Adipocyte (in vitro differentiated cells): ENCODE measurements at regions not wholly inside any gene's neighbourhood (a gene's known extent, or its start where the extent isn't known, plus 50 kb on each side); places are given as distances from the start of the nearest gene placed in this dataset.
A peak's percentile ranks its signal among the peaks of the same experiment; 100 is the strongest.

Experiments used
- DNase-seq: peaks from one replicate; pipeline ENCODE4 v3.0.0-alpha.2; 2015; ENCODE audit warnings: low read depth
- H3K27me3 ChIP-seq: replicated peaks from 2 replicates; pipeline ENCODE4 v1.7.0; 2013; ENCODE audit warnings: mild to moderate bottlenecking, low read length, moderate library complexity; ENCODE audit not compliant: control insufficient read depth, insufficient read depth
- H3K36me3 ChIP-seq: 2 replicates; pipeline ENCODE4 v1.7.0; 2013; ENCODE audit warnings: low read length, mild to moderate bottlenecking, moderate library complexity; ENCODE audit not compliant: control insufficient read depth, insufficient read depth, severe bottlenecking
- H3K4me1 ChIP-seq: 2 replicates; pipeline ENCODE4 v1.7.0; 2013; ENCODE audit warnings: mild to moderate bottlenecking, low read length, moderate library complexity; ENCODE audit not compliant: control insufficient read depth, insufficient read depth
- H3K4me3 ChIP-seq: 2 replicates; pipeline ENCODE4 v1.7.0; 2013; ENCODE audit warnings: mild to moderate bottlenecking, low read length, moderate library complexity
- H3K9ac ChIP-seq: 2 replicates; pipeline ENCODE4 v1.7.0; 2013; ENCODE audit warnings: mild to moderate bottlenecking, low read length, moderate library complexity
- H3K9me3 ChIP-seq: 2 replicates; pipeline ENCODE4 v1.7.0; 2013; ENCODE audit warnings: mild to moderate bottlenecking, low read length, moderate library complexity; ENCODE audit not compliant: control insufficient read depth

- no peaks in the 10 kb centered on the region for H3K27me3 ChIP-seq
- peaks cover 62% of the 10 kb centered on the region for H3K4me1 ChIP-seq
- DNase-seq, result no peak
- no peaks in the 10 kb centered on the region for H3K36me3 ChIP-seq
- H3K9me3 ChIP-seq, result no peaks in the 10 kb centered on the region
- no peak overlapping the region for H3K9ac ChIP-seq
- H3K4me3 ChIP-seq, result no peak overlapping the region
Observed at GRCh38 chr6:133754298-133754697, 134.6 kb upstream of the TCF21 start.

GRCh38 chr6:133756078-133756695, 132.7 kb upstream of the TCF21 start:
- peak overlapping the region; percentile 88 for H3K9ac ChIP-seq
- no peaks in the 10 kb centered on the region for H3K36me3 ChIP-seq
- no peaks in the 10 kb centered on the region for H3K9me3 ChIP-seq
- H3K4me3 ChIP-seq, result peak overlapping the region; percentile 57
- DNase-seq, result no peak
- H3K4me1 ChIP-seq, result peaks cover 74% of the 10 kb centered on the region
- no peaks in the 10 kb centered on the region for H3K27me3 ChIP-seq

GRCh38 chr6:133757335-133757734, 131.6 kb upstream of the TCF21 start:
- Histone ChIP-seq H3K27me3 (no peaks in the 10 kb centered on the region), H3K4me1 (peaks cover 75% of the 10 kb centered on the region), H3K4me3 (peak overlapping the region; percentile 57), H3K9ac (peak overlapping the region; percentile 88), H3K36me3 (no peaks in the 10 kb centered on the region), H3K9me3 (no peaks in the 10 kb centered on the region)
- peak; percentile 38 for DNase-seq

- no peaks in the 10 kb centered on the region for H3K9me3 ChIP-seq
- H3K36me3 ChIP-seq, result no peaks in the 10 kb centered on the region
- DNase-seq, result no peak
- peak overlapping the region; percentile 88 for H3K9ac ChIP-seq
- no peaks in the 10 kb centered on the region for H3K27me3 ChIP-seq
- no peak overlapping the region for H3K4me3 ChIP-seq
- peaks cover 87% of the 10 kb centered on the region for H3K4me1 ChIP-seq
Observed at GRCh38 chr6:133758815-133759335, 130.0 kb upstream of the TCF21 start.

GRCh38 chr6:133759524-133759923, 129.4 kb upstream of the TCF21 start:
- no peaks in the 10 kb centered on the region for H3K9me3 ChIP-seq
- no peaks in the 10 kb centered on the region for H3K36me3 ChIP-seq
- no peak for DNase-seq
- no peak overlapping the region for H3K9ac ChIP-seq
- no peaks in the 10 kb centered on the region for H3K27me3 ChIP-seq
- peaks cover 89% of the 10 kb centered on the region for H3K4me1 ChIP-seq
- H3K4me3 ChIP-seq, result no peak overlapping the region

GRCh38 chr6:133761706-133762105, 127.2 kb upstream of the TCF21 start:
- Histone ChIP-seq H3K36me3 (no peaks in the 10 kb centered on the region), H3K4me3 (peak overlapping the region; percentile 17), H3K9ac (peak overlapping the region; percentile 81), H3K27me3 (no peaks in the 10 kb centered on the region), H3K4me1 (peaks cover 78% of the 10 kb centered on the region), H3K9me3 (no peaks in the 10 kb centered on the region)
- DNase-seq, result peak; percentile 64

- peak overlapping the region; percentile 51 for H3K4me3 ChIP-seq
- H3K27me3 ChIP-seq, result no peaks in the 10 kb centered on the region
- peak; percentile 75 for DNase-seq
- peak overlapping the region; percentile 81 for H3K9ac ChIP-seq
- peaks cover 55% of the 10 kb centered on the region for H3K4me1 ChIP-seq
- no peaks in the 10 kb centered on the region for H3K9me3 ChIP-seq
- H3K36me3 ChIP-seq, result no peaks in the 10 kb centered on the region
Observed at GRCh38 chr6:133764008-133764753, 124.7 kb upstream of the TCF21 start.

- DNase-seq, result no peak
- peak overlapping the region; percentile 81 for H3K9ac ChIP-seq
- H3K9me3 ChIP-seq, result no peaks in the 10 kb centered on the region
- peaks cover 55% of the 10 kb centered on the region for H3K4me1 ChIP-seq
- no peaks in the 10 kb centered on the region for H3K27me3 ChIP-seq
- no peaks in the 10 kb centered on the region for H3K36me3 ChIP-seq
- H3K4me3 ChIP-seq, result peak overlapping the region; percentile 51
Observed at GRCh38 chr6:133764754-133765208, 124.1 kb upstream of the TCF21 start.

GRCh38 chr6:133767357-133767970, 121.4 kb upstream of the TCF21 start:
- H3K4me1 ChIP-seq, result peaks cover 32% of the 10 kb centered on the region
- no peaks in the 10 kb centered on the region for H3K9me3 ChIP-seq
- H3K27me3 ChIP-seq, result no peaks in the 10 kb centered on the region
- H3K9ac ChIP-seq, result no peak overlapping the region
- H3K4me3 ChIP-seq, result no peak overlapping the region
- H3K36me3 ChIP-seq, result no peaks in the 10 kb centered on the region
- DNase-seq, result no peak

GRCh38 chr6:133768656-133769295, 120.1 kb upstream of the TCF21 start:
- no peaks in the 10 kb centered on the region for H3K36me3 ChIP-seq
- H3K9me3 ChIP-seq, result no peaks in the 10 kb centered on the region
- no peak overlapping the region for H3K4me3 ChIP-seq
- H3K27me3 ChIP-seq, result no peaks in the 10 kb centered on the region
- DNase-seq, result no peak
- H3K4me1 ChIP-seq, result peaks cover 18% of the 10 kb centered on the region
- no peak overlapping the region for H3K9ac ChIP-seq

- no peak for DNase-seq
- peaks cover 17% of the 10 kb centered on the region for H3K4me1 ChIP-seq
- no peaks in the 10 kb centered on the region for H3K36me3 ChIP-seq
- H3K9me3 ChIP-seq, result no peaks in the 10 kb centered on the region
- no peaks in the 10 kb centered on the region for H3K27me3 ChIP-seq
- no peak overlapping the region for H3K4me3 ChIP-seq
- no peak overlapping the region for H3K9ac ChIP-seq
Observed at GRCh38 chr6:133769463-133769862, 119.5 kb upstream of the TCF21 start.
